Caco-2 (cell line): ENCODE measurements at regions not wholly inside any gene's neighbourhood (a gene's known extent, or its start where the extent isn't known, plus 50 kb on each side); places are given as distances from the start of the nearest gene placed in this dataset.

Experiments used
- BruUV-seq: library from RNA; stranded (reverse); fragments of 400-500 nt; replicated peaks from 2 replicates; lab custom pipeline; 2021; lab: Mats Ljungman, UMichigan
- CTCF ChIA-PET: fragments of 300-600 bp; sonication (Branson Sonifier 250); formaldehyde crosslinking; loops from one replicate; lab custom pipeline; 2022; ENCODE audit warnings: antibody characterized with exemption; lab: Charles Lee
- POLR2A ChIA-PET: fragments of 300-600 bp; sonication (Branson Sonifier 250); formaldehyde crosslinking; loops from one replicate; lab custom pipeline; 2022; ENCODE audit warnings: antibody characterized with exemption; lab: Charles Lee
- DNase-seq, 2 experiments: peaks; one replicate each; pipeline versions ENCODE4 v3.0.0 to v3.0.0-alpha.2; 2020 to 2022
- H3K27me3 ChIP-seq: replicated peaks from 2 replicates; pipeline ENCODE4 v1.6.0; 2011; ENCODE audit warnings: low read length; ENCODE audit not compliant: control insufficient read depth, insufficient read depth
- H3K36me3 ChIP-seq: 2 replicates; pipeline ENCODE4 v1.5.1; 2011; ENCODE audit warnings: low read length; ENCODE audit not compliant: control insufficient read depth, insufficient read depth
- H3K4me1 ChIP-seq: fragments of 250-450 bp; sonication (Bioruptor Pico); 2 replicates; pipeline ENCODE4 v1.5.1; 2020; ENCODE audit warnings: mild to moderate bottlenecking
- H3K4me3 ChIP-seq: 2 replicates; pipeline ENCODE4 v1.5.1; 2011; ENCODE audit warnings: low read depth, mild to moderate bottlenecking, control low read depth, low read length
- H3K9me3 ChIP-seq: fragments of 250-450 bp; sonication (Bioruptor Pico); 2 replicates; pipeline ENCODE4 v1.5.1; 2020; ENCODE audit warnings: mild to moderate bottlenecking, moderate library complexity
- H3K27ac Mint-ChIP-seq: one replicate; pipeline ENCODE4 v1.8.0; 2022; ENCODE audit warnings: mixed read lengths; ENCODE audit not compliant: unreplicated experiment
- H3K27me3 Mint-ChIP-seq: one replicate; pipeline ENCODE4 v1.8.0; 2022; ENCODE audit warnings: mixed read lengths; ENCODE audit not compliant: insufficient read depth, unreplicated experiment
- H3K36me3 Mint-ChIP-seq: one replicate; pipeline ENCODE4 v1.8.0; 2022; ENCODE audit warnings: mild to moderate bottlenecking, mixed read lengths; ENCODE audit not compliant: insufficient read depth, unreplicated experiment
- H3K4me1 Mint-ChIP-seq: one replicate; pipeline ENCODE4 v1.8.0; 2022; ENCODE audit warnings: low read depth, mixed read lengths; ENCODE audit not compliant: unreplicated experiment
- H3K4me3 Mint-ChIP-seq: one replicate; pipeline ENCODE4 v1.8.0; 2022; ENCODE audit warnings: mild to moderate bottlenecking, moderate library complexity, mixed read lengths; ENCODE audit not compliant: unreplicated experiment
- H3K9me3 Mint-ChIP-seq: one replicate; pipeline ENCODE4 v1.8.0; 2022; ENCODE audit warnings: mixed read lengths; ENCODE audit not compliant: unreplicated experiment
- CTCF ChIP-seq, 2 experiments: fragments of 200-600 bp in 1 of 2; IDR thresholded peaks; 1 replicate in 1 of 2; 2 replicates in 1 of 2; pipeline versions ENCODE4 v1.5.1 to v1.8.0; 2011 to 2022; ENCODE audit warnings: antibody characterized with exemption in 1 of 2, control low read depth in 1 of 2, inconsistent platforms in 1 of 2, low read depth in 1 of 2, low read length in 1 of 2, mild to moderate bottlenecking in 1 of 2, moderate library complexity in 1 of 2; ENCODE audit not compliant: insufficient read depth in 1 of 2, severe bottlenecking in 1 of 2, unreplicated experiment in 1 of 2
- intact Hi-C: fragments of 100-400 bp; cut with micrococcal nuclease; formaldehyde crosslinking; loops from one replicate; pipeline ENCODE4 v1.10.0; 2022; ENCODE audit not compliant: unreplicated experiment

- H3K27ac Mint-ChIP-seq = no peak overlapping the region
- H3K36me3 Mint-ChIP-seq = no peaks in the 10 kb centered on the region
- Histone ChIP-seq H3K4me1 (no peaks in the 10 kb centered on the region), H3K4me3 (no peak overlapping the region), H3K9me3 (no peaks in the 10 kb centered on the region), H3K36me3 (no peaks in the 10 kb centered on the region), H3K27me3 (no peaks in the 10 kb centered on the region)
- no peaks in the 10 kb centered on the region for H3K27me3 Mint-ChIP-seq
- intact Hi-C loops = no loop called here
- ChIA-PET POLR2A (no interaction called here), CTCF (no interaction called here)
- H3K9me3 Mint-ChIP-seq = no peaks in the 10 kb centered on the region
- TF ChIP-seq CTCF (IDR thresholded peaks at IDR 0.05; ENCODE audit: insufficient read depth in 1 of 2, low read depth in 1 of 2, low read length in 1 of 2, severe bottlenecking in 1 of 2, unreplicated experiment in 1 of 2) = no peak
- no peaks in the 10 kb centered on the region for H3K4me1 Mint-ChIP-seq
- no TSS peak for BruUV-seq
- no peak overlapping the region for H3K4me3 Mint-ChIP-seq
- DNase-seq = no peak
Observed at GRCh38 chr12:16454481-16454880, 107.0 kb downstream of the MGST1 start.

GRCh38 chr12:16458521-16459078, 111.2 kb downstream of the MGST1 start:
- H3K36me3 Mint-ChIP-seq = no peaks in the 10 kb centered on the region
- no peaks in the 10 kb centered on the region for H3K4me1 Mint-ChIP-seq
- BruUV-seq = no TSS peak

GRCh38 chr12:16467272-16467671, 119.8 kb downstream of the MGST1 start:
- no TSS peak for BruUV-seq
- no peak for DNase-seq
- Histone ChIP-seq H3K4me3 (no peak overlapping the region), H3K27me3 (no peaks in the 10 kb centered on the region), H3K4me1 (no peaks in the 10 kb centered on the region), H3K36me3 (no peaks in the 10 kb centered on the region), H3K9me3 (no peaks in the 10 kb centered on the region)
- ChIA-PET POLR2A (interaction anchor here (0.6 kb wide), 1 partner anchor 207 kb away, joined by 4 read pairs; no protein-coding TSS in a partner anchor), CTCF (no interaction called here)
- no peaks in the 10 kb centered on the region for H3K4me1 Mint-ChIP-seq
- no peak overlapping the region for H3K4me3 Mint-ChIP-seq
- H3K9me3 Mint-ChIP-seq = no peaks in the 10 kb centered on the region
- no peaks in the 10 kb centered on the region for H3K36me3 Mint-ChIP-seq
- TF ChIP-seq CTCF (IDR thresholded peaks at IDR 0.05; ENCODE audit: insufficient read depth in 1 of 2, low read depth in 1 of 2, low read length in 1 of 2, severe bottlenecking in 1 of 2, unreplicated experiment in 1 of 2) = no peak
- H3K27me3 Mint-ChIP-seq = no peaks in the 10 kb centered on the region
- H3K27ac Mint-ChIP-seq = no peak overlapping the region
- intact Hi-C loops = no loop called here

More at GRCh38 chr12:16458521-16459078, 111.2 kb downstream of the MGST1 start:
- H3K9me3 Mint-ChIP-seq = no peaks in the 10 kb centered on the region
- no peaks in the 10 kb centered on the region for H3K27me3 Mint-ChIP-seq
- Histone ChIP-seq H3K9me3 (no peaks in the 10 kb centered on the region), H3K36me3 (no peaks in the 10 kb centered on the region), H3K4me3 (no peak overlapping the region), H3K27me3 (no peaks in the 10 kb centered on the region), H3K4me1 (no peaks in the 10 kb centered on the region)
- no peak for DNase-seq
- CTCF ChIA-PET = no interaction called here
- intact Hi-C loops = no loop called here
- TF ChIP-seq CTCF (IDR thresholded peaks at IDR 0.05; ENCODE audit: insufficient read depth in 1 of 2, low read depth in 1 of 2, low read length in 1 of 2, severe bottlenecking in 1 of 2, unreplicated experiment in 1 of 2) = no peak
- no peak overlapping the region for H3K27ac Mint-ChIP-seq
- POLR2A ChIA-PET = no interaction called here
- no peak overlapping the region for H3K4me3 Mint-ChIP-seq
